ENCODE measurements at regions not wholly inside any gene's neighbourhood (a gene's known extent, or its start where the extent isn't known, plus 50 kb on each side); places are given as distances from the start of the nearest gene placed in this dataset.
A peak's percentile ranks its signal among the peaks of the same experiment; 100 is the strongest.

- DNase-seq, result no peak
Measured at GRCh38 chr4:111512081-111512783, 633.0 kb upstream of the FAM241A start.

- DNase-seq, result no peak
Measured at GRCh38 chr4:111519683-111520082, 625.6 kb upstream of the FAM241A start.

DNA sequence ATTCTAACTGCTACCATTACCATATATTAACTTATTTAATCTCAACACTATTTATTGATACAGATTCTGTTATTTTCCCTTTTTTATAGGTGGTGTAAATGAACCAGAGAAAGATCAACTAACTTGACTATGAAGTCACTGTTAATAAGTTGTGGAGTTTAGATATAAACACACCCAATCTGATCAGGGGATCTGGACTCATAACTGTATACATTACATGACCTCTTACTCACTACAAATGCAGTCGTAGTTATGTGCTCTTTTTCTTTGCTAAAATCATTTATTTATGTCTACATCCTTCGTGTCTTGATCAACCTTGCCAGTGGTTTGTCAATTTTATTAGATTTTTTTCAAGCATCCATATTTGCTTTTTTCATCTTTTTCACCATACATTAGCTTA lies 614.8 kb upstream of the FAM241A start:
- no peak for DNase-seq

- DNase-seq, result no peak
Measured at GRCh38 chr4:111535792-111536191, 609.5 kb upstream of the FAM241A start.

- DNase-seq, result no peak
Measured at GRCh38 chr4:111537165-111537564, 608.1 kb upstream of the FAM241A start.

- no peak for DNase-seq
Measured at GRCh38 chr4:111537871-111538270, 607.4 kb upstream of the FAM241A start.

DNA sequence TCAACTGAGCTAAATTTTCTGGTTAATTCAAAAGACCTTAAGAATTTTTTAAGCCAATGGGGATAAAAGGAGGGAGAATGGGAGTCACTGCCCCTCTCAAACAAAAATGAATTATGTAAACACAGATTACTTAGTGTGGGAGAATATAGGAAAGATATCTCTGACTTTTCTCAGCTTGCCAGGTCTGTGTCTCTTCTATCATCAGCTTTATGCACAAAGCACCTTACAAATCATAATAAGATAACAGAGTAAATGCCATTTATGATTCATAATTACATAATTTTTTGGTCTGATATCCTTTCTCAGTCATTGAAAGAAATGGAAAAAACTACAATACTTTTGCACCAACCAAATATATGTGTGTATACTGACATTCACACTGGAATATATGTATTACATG lies 604.6 kb upstream of the FAM241A start:
- no peak for DNase-seq

DNA sequence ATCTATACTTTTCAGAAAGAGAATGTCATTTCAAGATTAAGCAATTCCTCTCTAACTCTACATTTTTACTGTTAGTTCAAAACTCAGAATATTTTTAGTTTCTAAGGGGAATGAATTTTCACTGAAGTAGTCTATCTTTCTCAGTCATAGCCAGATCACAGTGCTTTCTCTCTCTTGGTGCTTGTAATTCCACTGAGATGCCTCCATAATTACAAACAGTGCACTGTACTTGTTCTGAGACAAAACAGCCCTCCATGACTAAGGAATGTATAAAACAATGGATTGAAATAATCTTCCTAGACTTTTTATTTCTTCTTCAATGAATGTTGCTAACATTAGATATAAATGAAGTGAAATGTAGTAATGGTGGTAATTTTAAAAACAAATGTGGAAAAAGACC lies 603.2 kb upstream of the FAM241A start:
- DNase-seq, result no peak

GRCh38 chr4:111546881-111547280 lies 598.4 kb upstream of the FAM241A start:
- no peak for DNase-seq

GRCh38 chr4:111556141-111556781 lies 589.0 kb upstream of the FAM241A start:
- DNase-seq, result no peak

GRCh38 chr4:111556851-111557250 lies 588.4 kb upstream of the FAM241A start:
- no peak for DNase-seq

DNA sequence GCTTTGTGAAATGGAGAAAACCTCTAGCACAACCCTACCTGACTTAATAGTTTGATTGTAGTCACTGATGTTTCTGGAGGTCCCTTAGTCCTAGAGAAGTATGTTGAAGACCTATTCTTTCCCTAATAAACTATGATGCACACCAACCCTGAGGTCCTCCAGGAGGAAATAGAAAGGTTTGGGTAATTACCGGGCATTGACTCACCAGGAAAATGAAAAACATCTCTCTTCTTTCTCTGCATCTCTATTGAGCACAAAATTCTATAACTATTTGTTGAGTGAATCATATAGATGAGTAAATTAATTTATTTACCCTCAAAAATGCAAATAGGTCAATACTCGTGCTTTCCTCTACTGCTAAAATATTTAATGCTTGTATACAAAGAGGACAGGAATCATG lies 582.4 kb upstream of the FAM241A start:
- DNase-seq, result no peak

DNA sequence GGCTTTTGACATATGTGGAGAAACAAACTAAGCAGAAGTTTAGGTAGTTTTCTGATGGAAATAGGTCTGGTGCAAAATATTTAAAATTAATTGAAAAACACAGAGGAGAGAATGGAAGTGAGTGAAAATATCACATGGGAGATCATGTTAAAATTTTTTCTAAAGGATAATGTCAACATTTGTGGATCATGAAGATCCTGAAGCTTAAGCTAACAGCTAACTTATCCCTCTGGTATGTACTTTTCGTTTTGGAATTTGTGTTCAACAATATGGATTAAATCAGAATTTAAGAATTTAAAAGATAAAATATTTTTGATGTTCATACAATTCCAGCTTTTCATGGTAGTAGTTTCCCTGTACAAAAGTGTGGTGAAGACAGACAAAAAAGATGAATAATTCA lies 572.8 kb upstream of the FAM241A start:
- no peak for DNase-seq

GRCh38 chr4:111573386-111573785 lies 571.9 kb upstream of the FAM241A start:
- no peak for DNase-seq

DNA sequence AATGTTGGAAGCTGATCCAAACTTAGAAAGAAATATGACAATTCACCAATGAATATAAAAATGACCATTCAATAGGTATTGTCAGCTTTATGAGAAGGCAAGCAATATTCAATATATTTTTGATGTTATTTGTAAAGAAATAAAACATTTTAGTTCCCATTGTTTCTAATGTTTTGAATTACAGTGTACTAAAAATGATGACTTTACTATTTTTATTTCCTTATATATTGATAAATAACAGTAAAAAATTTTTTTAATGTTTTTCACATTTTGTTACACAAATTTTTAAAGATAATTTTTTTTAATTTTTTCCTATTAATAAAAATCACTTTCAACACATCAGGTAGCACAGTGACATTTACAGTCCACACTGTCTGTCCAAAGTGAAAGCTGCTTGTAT lies 565.5 kb upstream of the FAM241A start:
- no peak for DNase-seq

DNA sequence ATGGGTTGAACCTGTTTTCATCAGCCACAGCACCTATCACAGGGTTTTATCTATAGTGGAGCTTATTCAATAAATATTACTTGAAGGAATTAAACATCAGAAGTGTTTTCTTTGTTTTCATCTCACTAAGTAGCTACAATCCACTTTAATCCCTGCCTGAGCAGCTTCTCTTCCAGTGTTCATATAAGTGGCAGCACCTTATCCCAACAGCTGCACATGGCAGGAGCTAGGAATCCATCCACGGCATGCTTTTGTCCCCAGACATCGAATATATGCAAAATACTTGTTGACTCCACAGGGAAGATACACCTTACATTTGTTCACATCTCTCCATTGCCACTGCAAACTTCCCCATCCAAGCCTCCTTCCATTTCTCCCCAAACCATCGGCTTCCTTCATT lies 549.8 kb upstream of the FAM241A start:
- no peak for DNase-seq

DNA sequence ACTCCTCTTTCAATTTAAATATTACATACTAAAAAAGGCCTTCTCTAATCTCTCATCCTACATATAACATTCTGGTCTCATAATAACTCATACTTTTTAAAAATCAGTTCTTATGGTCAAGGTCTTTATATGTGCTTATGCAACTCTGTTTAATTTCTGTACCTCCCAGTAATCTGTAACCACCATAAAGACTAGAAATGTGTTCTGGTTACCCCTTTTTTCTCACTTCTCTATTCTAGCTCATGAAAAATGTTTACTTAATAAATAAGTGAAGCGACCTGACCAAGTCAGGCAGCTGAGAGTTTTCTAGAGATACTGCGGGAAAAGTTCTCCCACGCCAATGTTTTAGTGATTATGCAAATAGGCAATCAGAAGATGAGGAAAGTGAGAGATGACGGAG lies 548.8 kb upstream of the FAM241A start:
- DNase-seq, result no peak

DNA sequence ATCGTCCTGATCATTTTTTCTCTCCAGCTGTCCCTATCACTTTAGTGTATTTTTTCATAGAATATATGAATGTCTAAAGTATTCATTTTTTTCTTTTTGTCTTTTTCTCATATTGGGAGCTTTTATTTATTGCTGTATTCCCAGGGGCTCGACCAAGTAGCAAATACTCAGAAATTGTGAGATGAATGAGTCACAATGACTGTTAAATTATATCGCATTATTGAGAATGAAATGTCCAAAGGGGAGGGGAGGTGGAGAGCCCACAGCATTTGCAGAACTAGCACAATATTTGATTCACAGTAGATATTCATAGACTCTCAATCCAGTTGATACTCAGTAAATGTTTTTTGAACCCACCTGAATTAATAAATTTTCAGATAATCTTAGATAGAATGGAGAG lies 543.6 kb upstream of the FAM241A start:
- DNase-seq, result no peak

DNA sequence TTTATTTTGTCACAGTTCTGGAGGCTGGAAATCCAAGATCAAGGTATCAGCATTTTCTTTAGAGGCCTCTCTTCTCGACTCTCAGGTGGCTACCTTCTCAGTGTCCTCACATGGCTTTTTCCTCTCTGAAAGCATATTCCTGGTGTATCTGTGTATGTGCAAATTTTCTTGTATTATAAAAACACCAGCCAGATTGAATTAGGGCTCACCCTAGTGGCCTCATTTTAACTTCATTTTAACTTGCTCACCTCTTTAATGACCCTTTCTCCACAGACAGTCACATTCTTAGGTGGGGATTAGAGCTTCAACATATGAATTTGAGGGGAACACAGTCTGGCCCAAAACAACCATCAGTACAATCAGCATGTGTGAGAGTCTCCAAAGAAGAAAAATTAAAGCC lies 542.4 kb upstream of the FAM241A start:
- DNase-seq, result no peak

- DNase-seq, result no peak
Measured at GRCh38 chr4:111605111-111605510, 540.1 kb upstream of the FAM241A start.

DNA sequence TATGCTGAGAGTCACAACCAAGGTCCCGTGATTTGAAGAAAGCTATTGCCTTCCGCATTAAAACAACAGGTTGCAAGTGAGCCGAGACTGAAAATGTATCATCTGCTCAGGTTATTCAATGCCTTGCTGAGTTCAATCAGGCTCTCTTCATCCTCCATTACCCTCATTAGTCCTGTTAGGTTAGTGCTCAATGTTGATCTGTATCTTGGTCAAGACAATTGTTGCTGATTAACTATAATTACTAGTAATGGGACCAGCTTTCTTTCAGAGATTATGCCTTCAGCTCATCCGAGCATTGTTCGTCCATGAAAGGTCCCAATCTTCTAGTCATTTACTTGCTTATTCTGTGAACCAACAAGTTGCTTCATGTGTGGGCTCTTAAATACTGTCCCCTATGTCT lies 534.6 kb upstream of the FAM241A start:
- DNase-seq, result no peak

- DNase-seq, result no peak
Measured at GRCh38 chr4:111618908-111619307, 526.3 kb upstream of the FAM241A start.

- DNase-seq, result no peak
Measured at GRCh38 chr4:111628437-111628836, 516.8 kb upstream of the FAM241A start.

GRCh38 chr4:111630705-111631104 lies 514.5 kb upstream of the FAM241A start:
- peak; percentile 25 for DNase-seq

Data from NCI-H1694 treated with DMSO at 0.1 percent for 48 hours (cell line).